H1 (cell line): ENCODE measurements at regions not wholly inside any gene's neighbourhood (a gene's known extent, or its start where the extent isn't known, plus 50 kb on each side); places are given as distances from the start of the nearest gene placed in this dataset.

Experiments
- ATF3 ChIP-seq: IDR thresholded peaks from 2 replicates; pipeline ENCODE4 v1.6.1; 2011; ENCODE audit warnings: low read depth, mild to moderate bottlenecking, low read length; ENCODE audit not compliant: insufficient read depth
- CBX8 ChIP-seq: fragments of 300-800, 300-1000 bp; sonication (generic); IDR thresholded peaks from 2 replicates; pipeline ENCODE4 v1.7.1; 2016; ENCODE audit warnings: low read depth, low read length, borderline replicate concordance
- CHD1 ChIP-seq: IDR thresholded peaks from 2 replicates; pipeline ENCODE4 v1.6.1; 2012; ENCODE audit warnings: low read depth, low read length, improper control_type of control experiment
- CHD2 ChIP-seq: IDR thresholded peaks from 2 replicates; pipeline ENCODE4 v1.6.1; 2012; ENCODE audit warnings: low read length, improper control_type of control experiment
- CREB1 ChIP-seq: IDR thresholded peaks from 2 replicates; pipeline ENCODE4 v1.6.1; 2012; ENCODE audit warnings: inconsistent platforms
- CTBP2 ChIP-seq: IDR thresholded peaks from 2 replicates; pipeline ENCODE4 v1.7.0; 2011; ENCODE audit warnings: borderline replicate concordance, mild to moderate bottlenecking, moderate library complexity, mixed read lengths, low read length; ENCODE audit not compliant: insufficient read depth, insufficient read length
- CTCF ChIP-seq, 3 experiments: IDR thresholded peaks; 1 replicate in 2 of 3; 2 replicates in 1 of 3; pipeline versions ENCODE4 v1.5.1 to v1.6.1; 2011; ENCODE audit warnings: low read length in 3 of 3, mild to moderate bottlenecking in 3 of 3, inconsistent platforms in 2 of 3, low read depth in 1 of 3, moderate library complexity in 1 of 3; ENCODE audit not compliant: insufficient read depth in 1 of 3; ENCODE audit errors: control extremely low read depth in 1 of 3
- EGR1 ChIP-seq: IDR thresholded peaks from 2 replicates; pipeline ENCODE4 v1.6.1; 2011; ENCODE audit warnings: low read depth, low read length, borderline replicate concordance
- EZH2 ChIP-seq: fragments of 200-600 bp; sonication (generic); IDR thresholded peaks from 2 replicates; pipeline ENCODE4 v1.7.1; 2012; ENCODE audit warnings: low read depth, mild to moderate bottlenecking, moderate library complexity, low read length, inconsistent platforms; ENCODE audit not compliant: severe bottlenecking
- FOSL1 ChIP-seq: IDR thresholded peaks from 2 replicates; pipeline ENCODE4 v1.6.1; 2011; ENCODE audit warnings: mild to moderate bottlenecking, low read depth, low read length, moderate library complexity; ENCODE audit not compliant: insufficient read depth
- GABPA ChIP-seq: IDR thresholded peaks from 2 replicates; pipeline ENCODE4 v1.6.1; 2011; ENCODE audit warnings: mild to moderate bottlenecking, low read length, moderate library complexity, borderline replicate concordance; ENCODE audit not compliant: insufficient read depth
- GTF2F1 ChIP-seq: IDR thresholded peaks from 2 replicates; pipeline ENCODE4 v1.6.1; 2012; ENCODE audit warnings: low read depth, low read length, improper control_type of control experiment, borderline replicate concordance
- HDAC6 ChIP-seq: IDR thresholded peaks from one replicate; pipeline ENCODE4 v1.7.1; 2012; ENCODE audit warnings: low read depth, mild to moderate bottlenecking, inconsistent platforms, low read length, moderate library complexity
- KDM5A ChIP-seq: fragments of 200-600 bp; IDR thresholded peaks from 2 replicates; pipeline ENCODE4 v1.7.1; 2012; ENCODE audit warnings: mild to moderate bottlenecking, low read length, inconsistent platforms, mixed read lengths
- MAFK ChIP-seq: IDR thresholded peaks from 2 replicates; pipeline ENCODE4 v1.6.1; 2012; ENCODE audit warnings: low read depth, mild to moderate bottlenecking, improper control_type of control experiment, low read length
- POU5F1 ChIP-seq: IDR thresholded peaks from 2 replicates; pipeline ENCODE4 v1.6.1; 2011; ENCODE audit warnings: low read depth, mild to moderate bottlenecking, low read length, moderate library complexity
- RBBP5 ChIP-seq: IDR thresholded peaks from 2 replicates; pipeline ENCODE4 v1.7.1; 2012; ENCODE audit warnings: low read depth, mild to moderate bottlenecking, inconsistent platforms, low read length, moderate library complexity, borderline replicate concordance
- RFX5 ChIP-seq: IDR thresholded peaks from 2 replicates; pipeline ENCODE4 v1.6.1; 2011; ENCODE audit warnings: low read depth, low read length, improper control_type of control experiment, borderline replicate concordance
- SIRT6 ChIP-seq: IDR thresholded peaks from one replicate; pipeline ENCODE4 v1.7.1; 2012; ENCODE audit warnings: low read length, inconsistent platforms
- SRF ChIP-seq: IDR thresholded peaks from 2 replicates; pipeline ENCODE4 v1.6.1; 2011; ENCODE audit warnings: mild to moderate bottlenecking, low read depth, low read length, moderate library complexity
- TAF1 ChIP-seq: IDR thresholded peaks from 2 replicates; pipeline ENCODE4 v1.6.1; 2011; ENCODE audit warnings: mild to moderate bottlenecking, low read depth, low read length
- TEAD4 ChIP-seq: IDR thresholded peaks from 2 replicates; pipeline ENCODE4 v1.6.1; 2012; ENCODE audit warnings: low read depth, low read length, inconsistent platforms, mixed read lengths
- TF ChIP-seq, protein P1 (sequence below): IDR thresholded peaks from 2 replicates; pipeline ENCODE4 v1.6.1; 2012; ENCODE audit warnings: inconsistent platforms

- no peak for TF ChIP-seq ATF3
- TF ChIP-seq TEAD4: peak; percentile 100
- peak; percentile 84 for TF ChIP-seq CTBP2
- TF ChIP-seq SIRT6: no peak
- no peak for TF ChIP-seq CTCF (IDR thresholded peaks at IDR 0.05; ENCODE audit: control extremely low read depth in 1 of 3, insufficient read depth in 1 of 3, low read depth in 1 of 3, low read length in 3 of 3)
- no peak for TF ChIP-seq SRF
- no peak for TF ChIP-seq CHD1
- no peak for TF ChIP-seq CREB1
- TF ChIP-seq CBX8: no peak
- TF ChIP-seq GTF2F1: no peak
- no peak for TF ChIP-seq FOSL1
- TF ChIP-seq CHD2: no peak
- TF ChIP-seq, protein P1, sequence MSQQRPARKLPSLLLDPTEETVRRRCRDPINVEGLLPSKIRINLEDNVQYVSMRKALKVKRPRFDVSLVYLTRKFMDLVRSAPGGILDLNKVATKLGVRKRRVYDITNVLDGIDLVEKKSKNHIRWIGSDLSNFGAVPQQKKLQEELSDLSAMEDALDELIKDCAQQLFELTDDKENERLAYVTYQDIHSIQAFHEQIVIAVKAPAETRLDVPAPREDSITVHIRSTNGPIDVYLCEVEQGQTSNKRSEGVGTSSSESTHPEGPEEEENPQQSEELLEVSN: no peak
- TF ChIP-seq POU5F1: no peak
- TF ChIP-seq RBBP5: no peak
- TF ChIP-seq RFX5: no peak
- peak; percentile 45; the same call in 1 of the 2 replicates for TF ChIP-seq TAF1
- TF ChIP-seq EGR1: no peak
- no peak for TF ChIP-seq HDAC6
- no peak for TF ChIP-seq KDM5A
- no peak for TF ChIP-seq MAFK
- TF ChIP-seq EZH2: no peak
- TF ChIP-seq GABPA: no peak
Observed at GRCh38 chrX:46327566-46328115, 217.6 kb downstream of the ZNF674 start (continued).
